ENCODE measurements at regions not wholly inside any gene's neighbourhood (a gene's known extent, or its start where the extent isn't known, plus 50 kb on each side); places are given as distances from the start of the nearest gene placed in this dataset.

GRCh38 chr1:29679828-29680558, 443.7 kb downstream of the PTPRU start:
- no peak for DNase-seq (ENCODE audit: extremely low read depth in 1 of 2, low read depth in 1 of 2)

DNA sequence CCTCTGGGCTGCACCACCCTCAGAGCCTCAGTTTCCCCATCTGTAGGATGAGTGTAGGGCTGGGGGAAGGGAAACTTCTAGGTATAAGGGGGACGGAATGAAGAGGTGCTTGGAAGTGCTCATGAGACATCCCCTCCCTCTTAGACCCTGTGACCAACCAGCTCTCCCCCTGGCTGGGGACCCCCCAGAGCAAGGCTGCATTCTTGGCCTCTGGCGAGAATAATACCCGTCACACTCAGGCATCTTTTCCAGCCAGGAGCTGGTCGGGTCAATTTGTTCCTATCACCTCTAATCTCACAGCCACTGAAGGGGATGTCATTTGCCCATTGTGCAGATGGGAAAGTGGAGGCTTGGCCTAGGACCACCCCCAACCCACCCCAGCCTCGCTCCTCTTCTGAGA, 443.0 kb downstream of the PTPRU start:
- DNase-seq (ENCODE audit: extremely low read depth in 1 of 2, low read depth in 1 of 2), result no peak

DNA sequence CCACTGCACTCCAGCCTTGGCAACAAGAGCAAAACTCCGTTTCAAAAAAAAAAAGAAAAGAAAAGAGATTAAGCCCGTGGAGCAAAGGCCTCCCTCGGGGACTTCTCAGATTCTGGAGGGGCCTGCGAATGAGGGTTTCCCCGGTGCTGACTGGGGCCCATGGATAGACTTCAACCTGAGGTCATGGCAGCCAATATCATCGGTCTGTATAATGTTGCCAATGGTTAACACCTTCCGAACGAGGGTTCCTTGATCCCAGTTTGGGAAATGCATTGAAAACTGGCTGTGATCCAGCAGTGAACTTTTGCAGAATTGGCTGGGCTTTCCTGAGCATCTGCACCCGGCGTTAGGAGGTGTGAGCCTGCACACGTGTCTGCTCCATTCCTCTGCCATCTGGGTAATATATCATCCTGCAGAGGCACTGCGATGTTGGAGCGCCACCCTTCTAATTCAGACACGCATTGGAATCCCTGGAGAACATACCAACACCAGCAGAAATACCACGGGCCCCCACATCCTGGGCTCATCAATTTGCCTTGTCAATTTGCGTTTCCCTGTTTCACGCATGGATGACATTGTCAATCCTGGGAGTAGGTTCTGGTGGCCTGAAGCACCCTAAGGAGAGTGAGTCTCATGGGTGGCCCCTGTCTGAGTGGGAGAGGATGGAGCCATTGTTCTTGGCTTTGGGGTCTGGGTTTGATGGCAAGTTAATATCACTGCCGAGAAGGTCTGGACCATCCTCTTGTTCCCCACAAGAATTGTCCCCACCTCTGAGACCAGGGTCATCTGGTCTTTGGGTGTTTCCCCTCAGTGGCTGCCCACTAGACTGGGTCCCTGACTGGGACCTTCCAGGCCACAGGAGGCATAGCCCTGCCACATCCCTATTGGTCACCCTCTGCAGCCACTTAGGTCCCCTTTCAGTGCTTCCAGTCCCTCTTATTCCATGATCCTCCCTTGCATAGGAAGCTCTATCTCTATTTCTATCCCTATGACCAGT, 441.0 kb downstream of the PTPRU start:
- no peak for DNase-seq (ENCODE audit: extremely low read depth in 1 of 2, low read depth in 1 of 2)

GRCh38 chr1:29676496-29676895, 440.2 kb downstream of the PTPRU start:
- DNase-seq (ENCODE audit: extremely low read depth in 1 of 2, low read depth in 1 of 2), result no peak

- DNase-seq (ENCODE audit: extremely low read depth in 1 of 2, low read depth in 1 of 2), result no peak
These were observed 439.4 kb downstream of the PTPRU start for GRCh38 chr1:29675481-29676263.

DNA sequence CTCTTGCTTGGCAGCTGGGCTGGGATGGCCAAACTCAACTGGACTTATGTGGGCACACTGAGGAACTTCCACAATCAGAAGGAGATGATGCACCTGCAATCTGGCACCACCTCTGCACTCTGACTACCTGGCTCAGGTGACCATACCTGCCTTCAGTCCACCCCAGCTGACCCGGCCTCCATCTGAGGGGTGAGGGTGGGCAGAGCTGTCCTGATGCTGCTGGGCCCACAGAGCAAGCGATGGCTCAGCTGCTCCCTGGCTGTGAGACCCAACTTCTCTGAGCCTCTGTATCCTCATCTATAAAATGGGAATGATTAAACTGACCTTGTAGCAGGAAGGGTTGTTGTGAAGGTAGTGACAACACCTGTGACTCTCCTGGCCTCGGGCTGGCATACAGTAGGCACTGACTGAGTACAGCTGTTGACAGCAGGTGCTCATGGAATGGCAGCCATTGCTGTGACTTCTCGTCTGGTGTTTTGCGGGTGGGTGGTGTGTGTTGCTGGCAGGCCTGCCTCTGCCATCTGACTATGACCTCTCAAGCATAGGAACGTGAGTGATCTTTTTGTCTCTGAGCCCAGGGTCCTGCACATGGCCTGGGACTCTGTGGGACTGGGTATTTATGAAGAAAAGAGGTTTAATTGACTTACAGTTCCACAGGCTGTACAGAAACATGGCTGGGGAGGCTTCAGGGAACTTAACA, 438.5 kb downstream of the PTPRU start:
- no peak for DNase-seq (ENCODE audit: extremely low read depth in 1 of 2, low read depth in 1 of 2)

- DNase-seq (ENCODE audit: extremely low read depth in 1 of 2, low read depth in 1 of 2), result no peak
These were observed 437.6 kb downstream of the PTPRU start for GRCh38 chr1:29673669-29674626.

GRCh38 chr1:29673228-29673500, 436.8 kb downstream of the PTPRU start:
- no peak for DNase-seq (ENCODE audit: extremely low read depth in 1 of 2, low read depth in 1 of 2)

- no peak for DNase-seq (ENCODE audit: extremely low read depth in 1 of 2, low read depth in 1 of 2)
These were observed 436.3 kb downstream of the PTPRU start for GRCh38 chr1:29672416-29673227.

DNA sequence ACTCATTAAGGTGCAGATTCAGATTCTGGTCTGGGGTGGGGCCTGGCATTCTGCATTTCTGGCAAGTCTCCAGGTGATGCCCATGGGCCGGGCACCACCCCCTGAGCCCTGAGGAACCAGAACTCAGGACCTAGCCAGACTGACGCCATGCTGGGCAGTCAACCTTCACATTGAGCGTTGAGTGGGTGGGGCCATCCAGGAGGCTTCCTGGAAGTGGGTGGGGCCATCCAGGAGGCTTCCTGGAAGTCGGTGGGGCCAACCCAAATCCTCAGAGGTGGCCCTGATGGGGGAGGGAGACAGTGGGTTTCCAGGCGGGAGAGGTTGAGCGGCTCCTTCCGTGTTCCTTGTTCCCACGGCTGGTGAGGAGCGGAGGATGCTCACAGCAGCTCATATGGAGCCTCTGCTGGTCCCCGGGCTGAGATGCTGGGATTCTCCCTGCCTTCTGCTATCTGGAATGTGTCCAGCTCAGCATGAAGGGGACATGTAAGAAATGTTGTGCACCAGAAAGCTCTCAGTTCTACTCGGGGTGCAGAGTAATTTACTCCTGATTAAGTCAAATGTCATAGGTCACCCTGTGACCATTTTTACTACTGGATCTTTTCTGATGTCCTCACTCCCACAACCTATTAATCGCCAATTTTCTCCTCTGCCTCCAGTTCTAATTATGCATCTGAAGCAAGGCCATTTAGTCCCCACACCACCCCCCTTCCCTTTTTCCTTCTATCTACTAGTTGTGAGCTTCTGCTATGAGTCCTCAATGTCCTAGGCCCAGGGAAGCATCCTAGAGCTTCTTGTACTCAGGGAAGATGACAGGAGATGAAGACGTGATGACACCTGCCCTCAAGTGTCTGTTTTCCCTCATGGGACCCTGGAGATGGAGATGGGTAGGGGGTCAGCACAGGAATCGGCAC, 435.4 kb downstream of the PTPRU start:
- DNase-seq (ENCODE audit: extremely low read depth in 1 of 2, low read depth in 1 of 2), result no peak

- DNase-seq (ENCODE audit: extremely low read depth in 1 of 2, low read depth in 1 of 2), result no peak
These were observed 434.4 kb downstream of the PTPRU start for GRCh38 chr1:29670752-29671151.

GRCh38 chr1:29669912-29670311, 433.6 kb downstream of the PTPRU start:
- DNase-seq (ENCODE audit: extremely low read depth in 1 of 2, low read depth in 1 of 2), result no peak

DNA sequence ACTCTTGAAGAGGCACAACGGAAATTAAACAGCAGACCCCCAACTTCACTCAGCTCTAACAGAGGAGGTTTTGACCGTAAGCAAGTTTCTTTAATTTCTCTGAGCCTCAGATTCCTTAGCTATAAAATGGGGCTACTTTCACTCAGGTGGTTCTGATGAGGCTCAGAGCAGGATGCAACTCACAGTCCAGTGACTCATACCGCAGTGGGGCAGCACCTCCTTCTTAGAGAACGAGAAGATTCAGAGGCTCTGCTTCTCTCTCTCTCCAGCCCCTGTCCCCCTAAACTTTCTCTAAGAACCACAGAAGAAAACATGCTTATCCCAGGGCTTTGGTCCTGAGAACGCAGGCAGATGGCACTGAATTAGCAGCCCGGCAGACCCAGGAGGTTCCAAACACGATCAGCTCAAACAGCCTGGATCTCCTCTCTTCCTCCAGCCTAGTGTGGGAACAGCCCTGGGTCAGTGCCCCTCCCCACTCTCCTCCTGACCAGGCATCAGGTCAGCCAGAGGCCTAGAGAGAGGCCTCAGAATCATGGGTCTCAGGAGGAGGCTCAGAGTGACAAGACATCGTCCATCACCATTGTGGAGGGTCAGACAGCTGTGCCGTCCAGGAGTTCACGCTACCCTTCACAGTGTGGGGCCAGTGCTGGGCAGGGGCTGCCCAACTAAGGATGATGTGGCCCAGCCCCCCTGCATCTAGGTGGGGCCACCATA, 433.0 kb downstream of the PTPRU start:
- no peak for DNase-seq (ENCODE audit: extremely low read depth in 1 of 2, low read depth in 1 of 2)

- DNase-seq (ENCODE audit: extremely low read depth in 1 of 2, low read depth in 1 of 2), result no peak
These were observed 432.3 kb downstream of the PTPRU start for GRCh38 chr1:29668551-29669157.

GRCh38 chr1:29667951-29668350, 431.6 kb downstream of the PTPRU start:
- DNase-seq (ENCODE audit: extremely low read depth in 1 of 2, low read depth in 1 of 2), result no peak

GRCh38 chr1:29664711-29665110, 428.4 kb downstream of the PTPRU start:
- DNase-seq (ENCODE audit: extremely low read depth in 1 of 2, low read depth in 1 of 2), result no peak

DNA sequence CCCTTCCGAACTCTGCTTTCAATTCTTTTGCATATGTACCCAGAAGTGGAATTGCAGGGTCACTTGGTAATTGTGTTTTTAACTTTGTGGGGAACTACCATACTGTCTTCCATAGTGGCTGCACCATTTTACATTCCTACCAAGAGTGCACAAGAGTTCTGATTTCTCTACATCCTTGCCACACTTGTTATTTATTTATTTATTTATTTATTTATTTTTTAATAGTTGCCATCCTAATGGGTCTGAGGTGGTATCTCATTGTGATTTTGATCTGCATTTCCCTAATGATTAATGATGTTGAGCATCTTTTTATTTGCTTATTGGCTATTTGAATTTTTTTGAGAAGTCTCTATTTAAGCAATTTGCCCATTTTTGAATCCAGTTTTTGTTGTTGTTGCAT, 422.4 kb downstream of the PTPRU start:
- no peak for DNase-seq (ENCODE audit: extremely low read depth in 1 of 2, low read depth in 1 of 2)
